WTC11 (cell line): ENCODE measurements at regions not wholly inside any gene's neighbourhood (a gene's known extent, or its start where the extent isn't known, plus 50 kb on each side); places are given as distances from the start of the nearest gene placed in this dataset.

Source experiments
- KAT7 ChIP-seq: sonication (generic); formaldehyde crosslinking; IDR thresholded peaks from 2 replicates; pipeline ENCODE4 v1.8.1; 2023; ENCODE audit warnings: missing genetic modification reagents, mild to moderate bottlenecking, borderline replicate concordance
- SP1 ChIP-seq: sonication (generic); formaldehyde crosslinking; conservative IDR thresholded peaks from 2 replicates; pipeline ENCODE4 v1.8.1; 2022; ENCODE audit warnings: missing genetic modification reagents

GRCh38 chr3:106008766-106009165, 140.0 kb upstream of the CBLB start:
- no peak for TF ChIP-seq SP1 (CRISPR knock-in tag)
- no peak for TF ChIP-seq KAT7 (CRISPR knock-in tag)
